ENCODE measurements at regions not wholly inside any gene's neighbourhood (a gene's known extent, or its start where the extent isn't known, plus 50 kb on each side); places are given as distances from the start of the nearest gene placed in this dataset.

GRCh38 chr9:85484235-85484634, 257.5 kb downstream of the AGTPBP1 start:
- dilution Hi-C loops (cut with HindIII; ENCODE audit: low sequenced_read_pairs, unreplicated experiment) = no loop called here
- in situ Hi-C loops (cut with MboI; ENCODE audit: low sequenced_read_pairs) = no loop called here
- DNase-seq (no peak), ATAC-seq (ENCODE audit: low read depth) (no peak)
- H3K14ac ChIP-seq (replicated peaks; ENCODE audit: low read depth, low read length) = no peak overlapping the region
- no peak overlapping the region for H2AFZ ChIP-seq (replicated peaks; ENCODE audit: low read length, poor library complexity)
- H3K4me2 ChIP-seq (ENCODE audit: low read depth, low read length) = no peak overlapping the region
- no peaks in the 10 kb centered on the region for H3K36me3 ChIP-seq (ENCODE audit: control insufficient read depth, insufficient read depth, low read length)
- H4K8ac ChIP-seq (ENCODE audit: low read depth in 2 of 2, low read length in 2 of 2) = no peak overlapping the region
- no peak overlapping the region for H2BK15ac ChIP-seq (ENCODE audit: low read depth, low read length)
- no peak overlapping the region for H3K4ac ChIP-seq (ENCODE audit: low read depth, low read length)
- H3K4me3 ChIP-seq (ENCODE audit: insufficient read depth, low read depth, low read length) = no peak overlapping the region
- intact Hi-C loops (cut with micrococcal nuclease) = no loop called here
- H3K27ac ChIP-seq (ENCODE audit: insufficient read depth, low read length) = no peak overlapping the region
- no peak overlapping the region for H2BK5ac ChIP-seq (ENCODE audit: low read depth, low read length, poor library complexity, severe bottlenecking)
- H3K9me1 ChIP-seq (ENCODE audit: insufficient read depth, low read length) = no peaks in the 10 kb centered on the region
- H3K9ac ChIP-seq (ENCODE audit: low read depth, low read length) = no peak overlapping the region
- CTCF ChIA-PET = no interaction called here
- TF ChIP-seq MAFK (IDR thresholded peaks at IDR 0.05; ENCODE audit: low read depth, low read length) = no peak
- no peak for TF ChIP-seq MXI1 (IDR thresholded peaks at IDR 0.05; ENCODE audit: borderline replicate concordance, low read depth, low read length)
- TF ChIP-seq RAD21 (IDR thresholded peaks at IDR 0.05; ENCODE audit: low read length) = no peak
- no peak for TF ChIP-seq FOS (IDR thresholded peaks at IDR 0.05; ENCODE audit: low read depth, low read length)
- no peak for TF ChIP-seq CHD1 (IDR thresholded peaks at IDR 0.05; ENCODE audit: low read depth, low read length)
- no peak for TF ChIP-seq BHLHE40 (IDR thresholded peaks at IDR 0.05; ENCODE audit: low read depth, low read length)
- TF ChIP-seq RCOR1 (IDR thresholded peaks at IDR 0.05; ENCODE audit: insufficient replicate concordance, low read length) = no peak
- TF ChIP-seq ELK1 (IDR thresholded peaks at IDR 0.05; ENCODE audit: borderline replicate concordance, low read depth, low read length) = no peak
- no peak for TF ChIP-seq CEBPB (IDR thresholded peaks at IDR 0.05; ENCODE audit: low read depth, low read length)
- no peak for TF ChIP-seq CTCF (conservative IDR thresholded peaks at IDR 0.05; ENCODE audit: low read depth, low read length)
- TF ChIP-seq NFE2L2 (IDR thresholded peaks at IDR 0.05; ENCODE audit: low read depth, low read length) = no peak
- no peak for TF ChIP-seq RFX5 (IDR thresholded peaks at IDR 0.05; ENCODE audit: low read depth, low read length)
- no peak for TF ChIP-seq USF2 (IDR thresholded peaks at IDR 0.05; ENCODE audit: low read depth, low read length)
- TF ChIP-seq POLR2A (IDR thresholded peaks at IDR 0.05; ENCODE audit: low read depth, low read length) = no peak
- TF ChIP-seq MAZ (IDR thresholded peaks at IDR 0.05; ENCODE audit: borderline replicate concordance, low read depth, low read length) = no peak
- no peak for TF ChIP-seq SMC3 (IDR thresholded peaks at IDR 0.05; ENCODE audit: low read depth, low read length)
- no peaks in the 10 kb centered on the region for H3K27me3 ChIP-seq (ENCODE audit: control insufficient read depth, insufficient read depth, low read length)
- no peak overlapping the region for H2AK9ac ChIP-seq (replicated peaks; ENCODE audit: low read depth, low read length, poor library complexity)
- no peaks in the 10 kb centered on the region for H4K20me1 ChIP-seq (ENCODE audit: insufficient read depth, low read length)
- H3K4me1 ChIP-seq (ENCODE audit: control insufficient read depth, insufficient read depth, low read length) = no peaks in the 10 kb centered on the region
- H3K56ac ChIP-seq (ENCODE audit: extremely low read depth, insufficient read depth, low read length) = no peak overlapping the region
- H3K23ac ChIP-seq (ENCODE audit: low read depth, low read length) = no peak overlapping the region
- no peak overlapping the region for H2BK120ac ChIP-seq (ENCODE audit: low read depth, low read length)
- H2AK5ac ChIP-seq (ENCODE audit: low read depth, low read length) = no peak overlapping the region
- WGBS, 2 experiments (ENCODE audit: extremely low coverage in 2 of 2, insufficient read length in 1 of 2) = 20% methylated on average over 1 of the region's 2 CpGs; no CpG with 5 or more reads in 1 of the 2 experiments
- no peaks in the 10 kb centered on the region for H3K79me1 ChIP-seq (ENCODE audit: low read depth in 1 of 2, low read length in 2 of 2)
- POLR2A ChIA-PET (ENCODE audit: unreplicated experiment) = no interaction called here
- peaks cover 19% of the 10 kb centered on the region for H3K9me3 ChIP-seq (ENCODE audit: control insufficient read depth, insufficient read depth, low read length)
- no peak overlapping the region for H2BK20ac ChIP-seq (ENCODE audit: low read depth, low read length)
- H3K18ac ChIP-seq (ENCODE audit: low read depth, low read length) = no peak overlapping the region
- no peak overlapping the region for H4K5ac ChIP-seq (ENCODE audit: low read depth, low read length)
- H4K91ac ChIP-seq (ENCODE audit: insufficient read depth, low read depth, low read length) = no peak overlapping the region
- no TSS peak for BruUV-seq (replicated peaks)
